Mesendoderm (in vitro differentiated cells): ENCODE measurements at regions not wholly inside any gene's neighbourhood (a gene's known extent, or its start where the extent isn't known, plus 50 kb on each side); places are given as distances from the start of the nearest gene placed in this dataset.

Experiments used
- DNase-seq: peaks from one replicate; pipeline ENCODE4 v3.0.0; 2013
- H2AK5ac ChIP-seq: 2 replicates; pipeline ENCODE4 v1.6.1; 2013; ENCODE audit warnings: low read length, inconsistent platforms
- H2BK120ac ChIP-seq: 2 replicates; pipeline ENCODE4 v1.6.1; 2013; ENCODE audit warnings: low read depth, mild to moderate bottlenecking, low read length, moderate library complexity, mixed read lengths
- H2BK15ac ChIP-seq: replicated peaks from 2 replicates; pipeline ENCODE4 v1.6.1; 2013; ENCODE audit warnings: low read depth, mild to moderate bottlenecking, moderate library complexity
- H2BK5ac ChIP-seq: 2 replicates; pipeline ENCODE4 v1.6.1; 2013; ENCODE audit warnings: low read length, inconsistent platforms
- H3K18ac ChIP-seq: 2 replicates; pipeline ENCODE4 v1.6.1; 2013; ENCODE audit warnings: mild to moderate bottlenecking, low read length, mixed read lengths
- H3K23ac ChIP-seq: one replicate; pipeline ENCODE4 v1.6.1; 2013; ENCODE audit warnings: low read length
- H3K27ac ChIP-seq: 2 replicates; pipeline ENCODE4 v1.5.1; 2013; ENCODE audit warnings: low read depth, mild to moderate bottlenecking, inconsistent platforms, low read length, moderate library complexity
- H3K27me3 ChIP-seq: 2 replicates; pipeline ENCODE4 v1.6.1; 2013; ENCODE audit warnings: low read length, control low read depth, mild to moderate bottlenecking, inconsistent platforms; ENCODE audit not compliant: insufficient read depth, poor library complexity
- H3K36me3 ChIP-seq: 2 replicates; pipeline ENCODE4 v1.6.1; 2013; ENCODE audit warnings: low read length, inconsistent platforms; ENCODE audit not compliant: control insufficient read depth, insufficient read depth
- H3K4ac ChIP-seq: one replicate; pipeline ENCODE4 v1.6.1; 2013; ENCODE audit warnings: low read depth, mild to moderate bottlenecking, low read length, moderate library complexity
- H3K4me1 ChIP-seq: 2 replicates; pipeline ENCODE4 v1.6.1; 2013; ENCODE audit warnings: low read depth, low read length, inconsistent platforms; ENCODE audit not compliant: control insufficient read depth
- H3K4me2 ChIP-seq: 2 replicates; pipeline ENCODE4 v1.6.1; 2013; ENCODE audit warnings: low read length
- H3K4me3 ChIP-seq: 2 replicates; pipeline ENCODE4 v1.5.1; 2013; ENCODE audit warnings: mild to moderate bottlenecking, low read length
- H3K56ac ChIP-seq: one replicate; pipeline ENCODE4 v1.6.1; 2013; ENCODE audit warnings: low read length
- H3K79me1 ChIP-seq: 2 replicates; pipeline ENCODE4 v1.6.1; 2013; ENCODE audit warnings: low read length, inconsistent platforms
- H3K79me2 ChIP-seq: 2 replicates; pipeline ENCODE4 v1.6.1; 2013; ENCODE audit warnings: mild to moderate bottlenecking, low read length; ENCODE audit not compliant: control insufficient read depth, insufficient read depth
- H3K9ac ChIP-seq: 2 replicates; pipeline ENCODE4 v1.6.1; 2013; ENCODE audit warnings: low read length, inconsistent platforms
- H4K5ac ChIP-seq: one replicate; pipeline ENCODE4 v1.6.1; 2013; ENCODE audit warnings: low read length
- H4K8ac ChIP-seq: one replicate; pipeline ENCODE4 v1.6.1; 2013; ENCODE audit warnings: low read depth, mild to moderate bottlenecking, control low read depth, low read length, moderate library complexity
- WGBS: extraction: QIAGEN DNeasy Blood & Tissue Kit; methylation state at CpG from one replicate; pipeline ENCODE4 v1.1.7; 2013; ENCODE audit warnings: low lambda C conversion rate, missing lambda C conversion rate; ENCODE audit not compliant: insufficient coverage; ENCODE audit errors: extremely low coverage; 5-methylcytosine and 5-hydroxymethylcytosine counted together

GRCh38 chr7:125878988-125879387 lies 949.4 kb upstream of the POT1 start:
- H2BK15ac ChIP-seq: no peak overlapping the region
- H3K4me2 ChIP-seq: no peak overlapping the region
- H3K27ac ChIP-seq: no peak overlapping the region
- no peak overlapping the region for H3K23ac ChIP-seq
- H3K4me1 ChIP-seq: no peaks in the 10 kb centered on the region
- no peak overlapping the region for H3K4ac ChIP-seq
- H3K4me3 ChIP-seq: no peak overlapping the region
- no peak overlapping the region for H3K18ac ChIP-seq
- no peaks in the 10 kb centered on the region for H3K36me3 ChIP-seq
- H3K27me3 ChIP-seq: no peaks in the 10 kb centered on the region
- H3K79me1 ChIP-seq: no peaks in the 10 kb centered on the region
- H3K79me2 ChIP-seq: no peaks in the 10 kb centered on the region
- no peak overlapping the region for H2BK5ac ChIP-seq
- H4K5ac ChIP-seq: no peak overlapping the region
- H4K8ac ChIP-seq: no peak overlapping the region
- H3K9ac ChIP-seq: no peak overlapping the region
- no peak overlapping the region for H2BK120ac ChIP-seq
- no CpG with 5 or more reads among the region's 6 CpGs for WGBS
- no peak overlapping the region for H3K56ac ChIP-seq
- H2AK5ac ChIP-seq: no peak overlapping the region
- no peak for DNase-seq

GRCh38 chr7:125878235-125878956 lies 948.8 kb upstream of the POT1 start:
- Histone ChIP-seq H3K36me3 (no peaks in the 10 kb centered on the region), H3K4ac (no peak overlapping the region), H2BK5ac (no peak overlapping the region), H3K4me2 (no peak overlapping the region), H4K5ac (no peak overlapping the region), H3K79me1 (no peaks in the 10 kb centered on the region), H3K4me3 (no peak overlapping the region), H3K79me2 (no peaks in the 10 kb centered on the region), H4K8ac (no peak overlapping the region), H3K27ac (no peak overlapping the region), H3K27me3 (no peaks in the 10 kb centered on the region), H3K4me1 (no peaks in the 10 kb centered on the region), H2AK5ac (no peak overlapping the region), H2BK120ac (no peak overlapping the region), H2BK15ac (no peak overlapping the region), H3K18ac (no peak overlapping the region), H3K9ac (no peak overlapping the region), H3K56ac (no peak overlapping the region), H3K23ac (no peak overlapping the region)
- WGBS: no CpG with 5 or more reads among the region's 2 CpGs
- no peak for DNase-seq

- no peaks in the 10 kb centered on the region for H3K4me1 ChIP-seq
- DNase-seq: peak; percentile 1
- H3K79me1 ChIP-seq: no peaks in the 10 kb centered on the region
- no peak overlapping the region for H2BK120ac ChIP-seq
- H2AK5ac ChIP-seq: no peak overlapping the region
- no peak overlapping the region for H3K56ac ChIP-seq
- no peak overlapping the region for H3K9ac ChIP-seq
- no peak overlapping the region for H4K5ac ChIP-seq
- H3K18ac ChIP-seq: no peak overlapping the region
- H3K4me3 ChIP-seq: no peak overlapping the region
- no peak overlapping the region for H3K4ac ChIP-seq
- no peak overlapping the region for H2BK5ac ChIP-seq
- no CpG with 5 or more reads among the region's 2 CpGs for WGBS
- H3K27me3 ChIP-seq: no peaks in the 10 kb centered on the region
- H3K27ac ChIP-seq: no peak overlapping the region
- H4K8ac ChIP-seq: no peak overlapping the region
- H3K23ac ChIP-seq: no peak overlapping the region
- H2BK15ac ChIP-seq: no peak overlapping the region
- H3K4me2 ChIP-seq: no peak overlapping the region
- no peaks in the 10 kb centered on the region for H3K79me2 ChIP-seq
- no peaks in the 10 kb centered on the region for H3K36me3 ChIP-seq
Observed at GRCh38 chr7:125877246-125877645, 947.6 kb upstream of the POT1 start.

GRCh38 chr7:125876431-125876830 lies 946.8 kb upstream of the POT1 start:
- no peak overlapping the region for H3K4me2 ChIP-seq
- H3K36me3 ChIP-seq: no peaks in the 10 kb centered on the region
- no peaks in the 10 kb centered on the region for H3K79me2 ChIP-seq
- H3K18ac ChIP-seq: no peak overlapping the region
- H3K27me3 ChIP-seq: no peaks in the 10 kb centered on the region
- H2BK120ac ChIP-seq: no peak overlapping the region
- H2BK5ac ChIP-seq: no peak overlapping the region
- H3K79me1 ChIP-seq: no peaks in the 10 kb centered on the region
- H3K4ac ChIP-seq: no peak overlapping the region
- no peak overlapping the region for H3K27ac ChIP-seq
- no peak overlapping the region for H4K8ac ChIP-seq
- no peak for DNase-seq
- H3K4me3 ChIP-seq: no peak overlapping the region
- H4K5ac ChIP-seq: no peak overlapping the region
- H3K4me1 ChIP-seq: no peaks in the 10 kb centered on the region
- H2AK5ac ChIP-seq: no peak overlapping the region
- H2BK15ac ChIP-seq: no peak overlapping the region
- H3K23ac ChIP-seq: no peak overlapping the region
- H3K56ac ChIP-seq: no peak overlapping the region
- H3K9ac ChIP-seq: no peak overlapping the region

- H3K79me2 ChIP-seq: no peaks in the 10 kb centered on the region
- H3K4me2 ChIP-seq: no peak overlapping the region
- H3K4ac ChIP-seq: no peak overlapping the region
- H4K8ac ChIP-seq: no peak overlapping the region
- no peak overlapping the region for H4K5ac ChIP-seq
- H3K18ac ChIP-seq: no peak overlapping the region
- H3K23ac ChIP-seq: no peak overlapping the region
- no peak overlapping the region for H2AK5ac ChIP-seq
- no peak for DNase-seq
- H3K56ac ChIP-seq: no peak overlapping the region
- H2BK15ac ChIP-seq: no peak overlapping the region
- H3K36me3 ChIP-seq: no peaks in the 10 kb centered on the region
- H3K27ac ChIP-seq: no peak overlapping the region
- no peaks in the 10 kb centered on the region for H3K79me1 ChIP-seq
- no peaks in the 10 kb centered on the region for H3K27me3 ChIP-seq
- no peak overlapping the region for H3K4me3 ChIP-seq
- no peak overlapping the region for H2BK120ac ChIP-seq
- H3K4me1 ChIP-seq: no peaks in the 10 kb centered on the region
- no peak overlapping the region for H3K9ac ChIP-seq
- no peak overlapping the region for H2BK5ac ChIP-seq
Observed at GRCh38 chr7:125871431-125871830, 941.8 kb upstream of the POT1 start.

- DNase-seq: no peak
- no peak overlapping the region for H3K4me2 ChIP-seq
Observed at GRCh38 chr7:125857606-125858005, 928.0 kb upstream of the POT1 start.

More at GRCh38 chr7:125857606-125858005, 928.0 kb upstream of the POT1 start:
- Histone ChIP-seq H2BK120ac (no peak overlapping the region), H4K8ac (no peak overlapping the region), H2BK15ac (no peak overlapping the region), H2BK5ac (no peak overlapping the region), H3K27ac (no peak overlapping the region), H3K4me1 (no peaks in the 10 kb centered on the region), H4K5ac (no peak overlapping the region), H2AK5ac (no peak overlapping the region), H3K79me2 (no peaks in the 10 kb centered on the region), H3K4me3 (no peak overlapping the region), H3K36me3 (no peaks in the 10 kb centered on the region), H3K9ac (no peak overlapping the region), H3K4ac (no peak overlapping the region), H3K56ac (no peak overlapping the region), H3K23ac (no peak overlapping the region), H3K79me1 (no peaks in the 10 kb centered on the region), H3K27me3 (no peaks in the 10 kb centered on the region), H3K18ac (no peak overlapping the region)
- 100% methylated on average over 1 of the region's 5 CpGs for WGBS
